Smooth muscle cell (in vitro differentiated cells): ENCODE measurements at regions not wholly inside any gene's neighbourhood (a gene's known extent, or its start where the extent isn't known, plus 50 kb on each side); places are given as distances from the start of the nearest gene placed in this dataset.

Source experiments
- DNase-seq: peaks from one replicate; lab custom pipeline; 2025; ENCODE audit not compliant: unreplicated experiment; lab: John Stamatoyannopoulos, UW
- H2AFZ ChIP-seq: fragments of 200-600 bp; sonication (generic); 2 replicates; pipeline ENCODE4 v1.6.0; 2016; ENCODE audit warnings: antibody characterized with exemption, low read depth, mild to moderate bottlenecking
- H3F3A ChIP-seq: fragments of 200-600 bp; sonication (generic); 2 replicates; pipeline ENCODE4 v1.6.0; 2017; ENCODE audit warnings: antibody characterized with exemption, low read depth
- H3K27ac ChIP-seq: fragments of 200-600 bp; sonication (generic); 2 replicates; pipeline ENCODE4 v1.5.1; 2016; ENCODE audit warnings: low read depth, mild to moderate bottlenecking
- H3K27me3 ChIP-seq: fragments of 200-600 bp; sonication (generic); 2 replicates; pipeline ENCODE4 v1.6.1; 2016; ENCODE audit warnings: low read depth, mild to moderate bottlenecking
- H3K36me3 ChIP-seq: fragments of 200-600 bp; sonication (generic); 2 replicates; pipeline ENCODE4 v1.5.1; 2016; ENCODE audit warnings: low read depth
- H3K4me1 ChIP-seq: fragments of 200-600 bp; sonication (generic); 2 replicates; pipeline ENCODE4 v1.5.1; 2016; ENCODE audit warnings: low read depth
- H3K4me2 ChIP-seq: fragments of 200-600 bp; sonication (generic); 2 replicates; pipeline ENCODE4 v1.6.0; 2016; ENCODE audit warnings: mild to moderate bottlenecking
- H3K4me3 ChIP-seq: fragments of 200-600 bp; sonication (generic); 2 replicates; pipeline ENCODE4 v1.5.1; 2016; ENCODE audit warnings: mild to moderate bottlenecking
- H3K79me2 ChIP-seq: fragments of 200-600 bp; sonication (generic); 2 replicates; pipeline ENCODE4 v1.6.0; 2016; ENCODE audit warnings: low read depth, mild to moderate bottlenecking
- H3K9ac ChIP-seq: fragments of 200-600 bp; sonication (generic); 2 replicates; pipeline ENCODE4 v1.6.0; 2016; ENCODE audit warnings: low read depth
- H3K9me3 ChIP-seq: fragments of 200-600 bp; sonication (generic); replicated peaks from 2 replicates; pipeline ENCODE4 v1.5.1; 2016; ENCODE audit warnings: low read depth
- H4K20me1 ChIP-seq: fragments of 200-600 bp; sonication (generic); 2 replicates; pipeline ENCODE4 v1.6.0; 2016; ENCODE audit warnings: low read depth
- CTCF ChIP-seq: fragments of 200-600 bp; sonication (generic); IDR thresholded peaks from 2 replicates; pipeline ENCODE4 v1.5.1; 2017; ENCODE audit warnings: borderline replicate concordance, mild to moderate bottlenecking, antibody characterized with exemption; ENCODE audit not compliant: insufficient read depth, poor library complexity, severe bottlenecking
- WGBS: methylation state at CpG from one replicate; pipeline ENCODE4 v1.1.7; 2016; ENCODE audit warnings: low lambda C conversion rate; 5-methylcytosine and 5-hydroxymethylcytosine counted together

- Histone ChIP-seq H2AFZ (no peak overlapping the region), H3K27ac (no peak overlapping the region), H3K9me3 (no peaks in the 10 kb centered on the region), H3F3A (no peaks in the 10 kb centered on the region), H3K4me1 (no peaks in the 10 kb centered on the region), H4K20me1 (no peaks in the 10 kb centered on the region), H3K36me3 (no peaks in the 10 kb centered on the region), H3K79me2 (no peaks in the 10 kb centered on the region), H3K9ac (no peak overlapping the region), H3K4me3 (no peak overlapping the region), H3K4me2 (no peak overlapping the region), H3K27me3 (no peaks in the 10 kb centered on the region)
- WGBS, result 93% methylated on average over 2 of the region's 2 CpGs
- DNase-seq, result no peak
- no peak for TF ChIP-seq CTCF
These were observed 101.0 kb upstream of the PDE1C start for GRCh38 chr7:32171248-32171647.

- no peak overlapping the region for H3K27ac ChIP-seq
- no peak for DNase-seq
- H3K4me3 ChIP-seq, result no peak overlapping the region
- H3K36me3 ChIP-seq, result no peaks in the 10 kb centered on the region
- 72% methylated on average over 1 of the region's 1 CpG for WGBS
- no peaks in the 10 kb centered on the region for H3F3A ChIP-seq
- H4K20me1 ChIP-seq, result no peaks in the 10 kb centered on the region
- no peak for TF ChIP-seq CTCF
- H3K4me2 ChIP-seq, result no peak overlapping the region
- H3K4me1 ChIP-seq, result no peaks in the 10 kb centered on the region
- no peaks in the 10 kb centered on the region for H3K9me3 ChIP-seq
- no peaks in the 10 kb centered on the region for H3K27me3 ChIP-seq
- no peaks in the 10 kb centered on the region for H3K79me2 ChIP-seq
- H3K9ac ChIP-seq, result no peak overlapping the region
- H2AFZ ChIP-seq, result no peak overlapping the region
These were observed 100.6 kb upstream of the PDE1C start for GRCh38 chr7:32170838-32171237.

DNA sequence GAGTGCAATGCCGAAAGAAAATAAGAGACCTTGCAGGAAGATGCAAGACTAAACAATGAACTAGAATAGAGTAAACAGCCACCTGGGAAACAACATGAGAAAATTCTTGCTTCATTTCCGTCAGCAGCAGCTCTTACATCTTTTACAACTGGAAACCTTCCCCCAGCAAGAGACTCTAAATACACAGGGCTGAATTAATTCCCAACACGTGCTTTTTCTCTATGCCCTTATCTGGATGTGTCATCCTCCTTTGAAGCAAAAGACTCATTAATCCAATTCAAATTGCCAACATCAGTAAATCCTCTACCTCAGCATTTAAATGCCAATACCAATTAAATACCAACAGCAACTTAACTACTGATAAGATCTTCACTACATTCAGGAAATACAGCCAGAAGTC lies 99.0 kb upstream of the PDE1C start:
- H4K20me1 ChIP-seq, result no peaks in the 10 kb centered on the region
- H3K79me2 ChIP-seq, result no peaks in the 10 kb centered on the region
- no peak overlapping the region for H3K4me2 ChIP-seq
- WGBS, result 43% methylated on average over 3 of the region's 3 CpGs
- H3K27ac ChIP-seq, result no peak overlapping the region
- no peak overlapping the region for H3K9ac ChIP-seq
- no peak overlapping the region for H2AFZ ChIP-seq
- H3K4me1 ChIP-seq, result no peaks in the 10 kb centered on the region
- no peaks in the 10 kb centered on the region for H3K27me3 ChIP-seq
- DNase-seq, result no peak
- H3K4me3 ChIP-seq, result no peak overlapping the region
- H3K36me3 ChIP-seq, result no peaks in the 10 kb centered on the region
- H3F3A ChIP-seq, result no peaks in the 10 kb centered on the region
- no peaks in the 10 kb centered on the region for H3K9me3 ChIP-seq
- TF ChIP-seq CTCF, result no peak

GRCh38 chr7:32167815-32168214 lies 97.6 kb upstream of the PDE1C start:
- Histone ChIP-seq H2AFZ (no peak overlapping the region), H3K27me3 (no peaks in the 10 kb centered on the region), H3K9ac (no peak overlapping the region), H3K4me2 (no peak overlapping the region), H3K9me3 (no peaks in the 10 kb centered on the region), H3K36me3 (no peaks in the 10 kb centered on the region), H3K27ac (no peak overlapping the region), H3K4me1 (peaks cover 1% of the 10 kb centered on the region), H3K4me3 (no peak overlapping the region), H4K20me1 (no peaks in the 10 kb centered on the region), H3F3A (no peaks in the 10 kb centered on the region), H3K79me2 (no peaks in the 10 kb centered on the region)
- no peak for TF ChIP-seq CTCF
- no peak for DNase-seq
